Activated T-cell treated with anti-CD3 and anti-CD28 coated beads for 48 hours (primary cell): ENCODE measurements at regions not wholly inside any gene's neighbourhood (a gene's known extent, or its start where the extent isn't known, plus 50 kb on each side); places are given as distances from the start of the nearest gene placed in this dataset.
"Not testable (repeated sequence)": the region's sequence is repeated elsewhere in the genome, so short reads cannot be mapped to it uniquely, and the experiment has no call there.

Experiments used
- DNase-seq: peaks from one replicate; pipeline ENCODE4 v3.0.0-alpha.2; 2020; ENCODE audit warnings: low read depth

- no peak for DNase-seq
These were observed 954.1 kb downstream of the SOCS6 start for GRCh38 chr18:71242981-71243380.

- DNase-seq: no peak
These were observed 950.3 kb downstream of the SOCS6 start for GRCh38 chr18:71238974-71239624.

- DNase-seq: no peak
These were observed 948.8 kb downstream of the SOCS6 start for GRCh38 chr18:71237641-71238040.

- no peak for DNase-seq
These were observed 944.3 kb downstream of the SOCS6 start for GRCh38 chr18:71233177-71233576.

GRCh38 chr18:71223486-71223885, 934.6 kb downstream of the SOCS6 start:
- DNase-seq: no peak

DNA sequence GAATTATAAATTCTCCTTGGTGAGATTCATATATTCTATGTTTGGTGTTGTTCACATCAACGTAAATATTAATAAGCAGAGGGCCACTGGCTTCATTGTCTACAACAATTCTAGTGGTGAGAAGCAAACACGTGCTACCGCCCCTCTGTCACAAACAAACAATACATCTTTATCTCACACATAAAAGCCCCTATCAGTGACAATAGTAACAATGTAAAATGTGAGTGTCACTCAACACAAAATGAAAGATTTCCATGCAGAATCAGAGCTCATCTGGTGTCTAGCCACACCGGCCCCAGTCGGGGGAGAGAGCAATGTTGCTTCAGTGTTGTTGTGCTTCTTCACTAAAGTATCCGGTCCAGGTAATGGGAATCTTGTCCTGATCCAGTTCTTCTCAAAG, 932.6 kb downstream of the SOCS6 start:
- DNase-seq: no peak

- not testable (repeated sequence) for DNase-seq
These were observed 923.9 kb downstream of the SOCS6 start for GRCh38 chr18:71212739-71213138.

- DNase-seq: no peak
These were observed 923.4 kb downstream of the SOCS6 start for GRCh38 chr18:71212222-71212621.

DNA sequence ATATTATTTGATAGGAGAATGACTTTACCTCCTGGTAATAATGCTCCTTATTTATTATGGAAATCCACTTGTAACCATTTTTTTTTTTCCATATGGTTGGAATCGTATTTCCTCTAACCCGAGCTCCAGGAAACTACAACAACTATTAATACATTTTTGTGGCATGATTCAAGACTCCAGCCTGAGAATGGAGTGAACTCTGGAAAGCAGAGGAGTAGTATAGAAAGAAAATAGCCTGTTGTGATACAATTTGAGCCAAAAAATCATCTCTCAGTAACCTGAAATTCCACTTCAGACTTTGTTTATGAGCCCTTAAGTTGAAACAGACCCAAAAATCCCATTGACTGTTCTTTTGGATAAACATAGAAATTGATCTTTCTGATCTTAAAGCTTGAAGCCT, 921.1 kb downstream of the SOCS6 start:
- DNase-seq: no peak

DNA sequence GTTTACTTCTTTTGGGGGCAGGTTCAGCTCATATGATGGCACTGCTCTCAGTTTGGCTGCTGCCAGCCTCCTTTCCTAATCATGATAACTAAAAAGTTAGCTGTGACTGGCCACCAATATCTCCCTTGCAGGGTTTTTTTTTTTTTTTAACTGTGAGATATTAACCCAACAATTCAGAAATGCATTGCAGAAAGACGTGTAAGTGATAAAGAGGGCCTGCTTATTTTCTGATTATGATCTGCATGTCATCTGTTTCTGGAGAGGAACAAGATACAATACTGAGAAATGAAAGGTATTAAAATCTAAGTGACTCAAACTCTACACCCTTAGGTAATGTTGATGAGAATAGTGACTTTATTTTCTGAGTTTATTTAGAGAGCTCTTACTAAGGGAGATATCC, 905.6 kb downstream of the SOCS6 start:
- DNase-seq: no peak

DNA sequence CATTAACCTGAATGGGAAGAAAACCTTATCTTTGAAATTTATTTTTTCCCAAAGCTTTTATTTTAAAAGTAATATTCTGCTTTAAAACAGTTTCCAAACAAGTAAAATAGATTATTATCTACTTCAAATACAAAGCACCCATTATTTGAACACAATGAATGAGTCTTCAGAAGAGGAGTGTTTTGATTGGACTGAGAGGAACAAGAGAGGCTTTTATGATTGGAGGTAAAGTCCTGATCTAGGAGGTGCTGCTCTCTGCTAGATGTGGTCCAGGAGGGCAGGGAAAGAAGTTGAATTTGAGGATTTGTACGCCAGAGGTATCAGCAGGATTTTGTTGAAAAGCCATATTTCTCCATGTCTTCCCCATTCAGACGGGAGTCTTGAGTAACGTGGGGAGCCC, 900.7 kb downstream of the SOCS6 start:
- DNase-seq: no peak

GRCh38 chr18:71168557-71169145, 879.8 kb downstream of the SOCS6 start:
- no peak for DNase-seq

DNA sequence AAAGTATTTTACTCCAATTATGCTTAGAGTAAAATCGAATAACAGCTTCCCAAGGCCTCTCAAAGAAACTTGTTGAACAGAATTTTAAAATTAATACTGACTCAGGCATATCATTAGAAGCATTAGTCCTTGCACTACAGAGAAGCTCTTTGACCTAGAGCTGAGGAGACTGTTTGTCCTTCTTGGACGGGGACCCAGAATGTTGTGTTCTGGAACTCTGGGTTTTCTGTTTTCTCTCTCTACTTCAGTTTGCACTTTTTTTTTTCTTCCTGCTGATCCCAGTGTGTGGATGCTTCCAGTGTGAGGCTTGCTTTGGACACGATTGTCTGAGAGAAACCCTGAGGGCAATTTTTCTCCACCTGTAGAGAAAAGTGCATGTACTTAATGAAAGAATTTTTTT, 847.6 kb downstream of the SOCS6 start:
- DNase-seq: no peak

DNA sequence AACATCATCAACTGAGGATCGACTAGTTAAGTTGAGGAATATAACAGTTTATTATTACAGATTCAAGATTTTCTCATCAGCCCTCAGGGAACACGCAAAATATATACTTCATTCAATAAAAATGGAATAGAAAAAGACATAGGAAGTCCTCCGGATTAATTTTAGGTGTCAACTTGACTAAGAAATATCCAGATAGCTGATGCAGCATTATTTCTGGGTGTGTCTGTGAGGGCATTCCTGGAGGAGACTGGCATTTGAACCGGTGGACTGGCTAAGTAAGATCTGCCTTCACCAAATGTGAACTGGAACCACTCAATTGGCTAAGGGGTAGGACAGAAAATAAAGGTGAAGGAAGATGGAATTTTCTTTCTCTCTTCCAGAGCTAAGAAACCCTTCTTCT, 845.3 kb downstream of the SOCS6 start:
- no peak for DNase-seq

GRCh38 chr18:71131918-71132317, 843.1 kb downstream of the SOCS6 start:
- DNase-seq: no peak

GRCh38 chr18:71130351-71130750, 841.5 kb downstream of the SOCS6 start:
- DNase-seq: no peak

DNA sequence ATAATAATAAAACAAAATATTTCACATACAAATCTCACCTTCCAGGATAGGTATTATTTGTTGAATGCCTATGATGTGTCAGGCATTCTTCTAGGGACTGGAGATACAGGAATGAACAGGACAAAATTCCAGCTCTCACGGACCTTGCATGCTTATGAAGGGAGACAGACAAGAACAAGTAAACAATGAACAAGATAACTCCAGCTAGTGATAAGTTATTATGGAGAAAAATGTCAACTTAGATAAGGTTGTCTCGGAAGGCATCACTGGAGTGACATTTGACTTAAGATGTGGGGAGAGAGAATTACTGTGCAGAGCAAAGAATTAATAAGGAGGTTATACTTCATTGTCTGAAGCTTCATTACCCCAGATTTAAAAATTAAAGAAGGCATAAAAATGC, 836.7 kb downstream of the SOCS6 start:
- no peak for DNase-seq

- no peak for DNase-seq
These were observed 827.7 kb downstream of the SOCS6 start for GRCh38 chr18:71116535-71116934.

DNA sequence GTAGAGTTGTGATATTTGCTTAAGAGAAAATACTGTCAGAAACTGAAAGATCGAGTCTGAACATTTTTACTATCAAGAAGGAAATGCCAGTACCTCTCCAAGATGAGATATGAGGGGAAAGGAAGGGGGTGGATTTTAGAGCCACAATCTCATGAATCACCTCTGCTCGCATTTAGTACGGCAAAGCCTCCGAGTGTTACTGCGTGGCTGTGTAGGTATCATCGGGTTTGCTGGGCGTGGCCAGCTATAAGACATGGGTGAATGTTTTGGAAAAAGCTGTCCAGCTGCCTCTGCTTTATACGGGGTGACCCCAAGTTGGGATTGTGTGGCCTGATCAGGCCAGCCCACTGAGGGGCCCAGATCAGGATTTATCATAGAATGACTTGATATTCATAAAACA, 826.4 kb downstream of the SOCS6 start:
- DNase-seq: no peak

- DNase-seq: no peak
These were observed 825.8 kb downstream of the SOCS6 start for GRCh38 chr18:71114550-71115210.

GRCh38 chr18:71107244-71107643, 818.4 kb downstream of the SOCS6 start:
- no peak for DNase-seq

DNA sequence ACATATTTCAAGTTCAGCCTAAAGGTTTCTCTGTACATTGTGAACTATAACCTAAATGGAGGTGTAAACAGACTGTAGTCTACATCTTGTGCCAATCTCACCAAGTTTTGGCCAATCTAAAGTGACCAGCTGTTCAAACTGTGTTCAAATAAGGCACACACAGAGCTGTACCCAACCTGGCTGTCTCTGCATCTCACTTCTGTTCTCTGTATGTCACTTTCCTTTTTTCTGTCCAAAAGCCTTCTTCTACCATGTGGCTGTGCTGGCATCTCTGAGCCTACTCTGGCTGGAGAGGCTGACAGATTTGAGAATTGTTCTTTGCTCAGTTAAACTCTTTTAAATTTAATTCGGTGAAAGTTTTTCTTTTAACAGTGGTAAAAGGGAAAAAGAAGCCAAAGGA, 817.9 kb downstream of the SOCS6 start:
- no peak for DNase-seq

GRCh38 chr18:71105994-71106546, 817.2 kb downstream of the SOCS6 start:
- no peak for DNase-seq
